Gastroesophageal sphincter (tissue), 3 donors: ENCODE measurements at regions not wholly inside any gene's neighbourhood (a gene's known extent, or its start where the extent isn't known, plus 50 kb on each side); places are given as distances from the start of the nearest gene placed in this dataset.
"Not testable (repeated sequence)": the region's sequence is repeated elsewhere in the genome, so short reads cannot be mapped to it uniquely, and the experiment has no call there.

ENCODE experiments used
- CTCF ChIP-seq, 4 experiments: fragments of 200-600 bp in 2 of 4; fragments of 450-650 bp in 2 of 4; sonication (generic) in 1 of 4; IDR thresholded peaks; one replicate each; pipeline ENCODE4 v1.5.1; 2017 to 2019; ENCODE audit warnings: antibody characterized with exemption in 4 of 4, mild to moderate bottlenecking in 2 of 4, moderate library complexity in 2 of 4
- POLR2A ChIP-seq, 2 donors: fragments of 450-650 bp; IDR thresholded peaks; one replicate each; pipeline ENCODE4 v1.6.1; 2017; ENCODE audit warnings: antibody characterized with exemption in 2 of 2, mild to moderate bottlenecking in 2 of 2, moderate library complexity in 1 of 2

- not testable (repeated sequence) for TF ChIP-seq CTCF, POLR2A (IDR thresholded peaks at IDR 0.05)
Observed at GRCh38 chr12:47608671-47609070, 97.2 kb downstream of the RPAP3 start.
